NCI-H2029 treated with DMSO at 0.1 percent for 48 hours (cell line): ENCODE measurements at regions not wholly inside any gene's neighbourhood (a gene's known extent, or its start where the extent isn't known, plus 50 kb on each side); places are given as distances from the start of the nearest gene placed in this dataset.
"Not testable (repeated sequence)": the region's sequence is repeated elsewhere in the genome, so short reads cannot be mapped to it uniquely, and the experiment has no call there.

Experiments used
- DNase-seq: peaks from one replicate; lab custom pipeline; 2025; lab: John Stamatoyannopoulos, UW

GRCh38 chr7:45407730-45408408 is 166.3 kb upstream of the ADCY1 start:
- no peak for DNase-seq

- no peak for DNase-seq
These were observed 165.8 kb upstream of the ADCY1 start for GRCh38 chr7:45408409-45408737.

DNA sequence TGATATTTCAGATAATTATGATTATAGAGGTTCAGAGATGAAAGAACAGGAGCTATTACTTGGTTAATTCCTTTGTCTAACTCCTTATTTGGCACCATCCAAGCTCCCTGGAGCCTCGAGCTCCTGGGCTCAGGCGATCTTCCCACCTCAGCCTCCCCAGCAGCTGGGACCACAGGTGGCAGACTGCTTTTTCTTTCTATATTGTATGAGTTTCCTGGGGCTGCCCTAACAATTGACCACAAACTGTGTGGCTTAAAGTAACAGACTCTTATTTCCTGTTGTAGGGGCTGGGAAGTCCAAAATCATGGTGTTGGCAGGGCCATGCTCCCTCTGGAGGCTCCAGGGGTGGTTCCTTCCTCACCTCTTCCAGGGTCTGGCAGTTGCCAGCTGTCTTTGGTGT is 163.3 kb upstream of the ADCY1 start:
- no peak for DNase-seq

DNA sequence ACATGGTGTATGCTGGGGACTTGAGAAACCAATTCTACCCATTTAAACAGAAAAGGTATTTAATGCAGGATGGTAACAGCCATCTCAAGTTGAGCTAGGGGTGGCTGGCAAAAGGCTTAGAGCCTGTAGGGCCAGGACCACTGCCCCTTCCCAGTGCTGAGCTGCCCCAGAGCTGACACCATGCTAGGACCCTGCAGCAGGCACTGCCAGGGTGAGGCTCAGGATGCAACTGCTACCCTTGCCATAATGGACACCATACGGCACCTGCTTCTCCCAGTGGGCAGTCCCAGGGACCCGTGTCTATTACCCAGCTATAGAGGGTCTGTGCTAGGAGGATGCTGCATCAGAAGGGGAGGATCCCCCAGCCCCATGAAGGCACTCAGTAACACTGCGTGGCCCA is 160.7 kb upstream of the ADCY1 start:
- DNase-seq, result no peak

DNA sequence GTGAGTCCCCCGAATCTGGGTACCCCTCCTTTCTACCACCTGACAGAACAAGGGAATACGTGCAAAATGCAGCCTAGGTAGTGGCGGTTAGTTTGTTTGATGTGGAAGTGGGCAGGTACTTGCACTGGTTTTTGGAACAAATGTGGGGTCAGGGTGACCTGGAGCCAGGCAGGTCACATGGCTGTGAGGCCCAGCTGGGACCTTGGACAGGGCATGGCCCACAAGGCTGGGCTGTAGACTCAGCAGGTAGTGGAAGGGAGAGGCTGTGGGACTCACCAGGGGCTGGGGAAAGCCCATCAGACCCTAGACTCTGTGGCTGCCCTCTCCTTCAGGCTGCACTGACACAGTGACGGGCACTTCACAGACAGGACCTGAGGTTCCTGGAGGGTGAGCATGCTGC is 159.9 kb upstream of the ADCY1 start:
- DNase-seq, result no peak

- DNase-seq, result no peak
These were observed 158.9 kb upstream of the ADCY1 start for GRCh38 chr7:45415265-45415664.

DNA sequence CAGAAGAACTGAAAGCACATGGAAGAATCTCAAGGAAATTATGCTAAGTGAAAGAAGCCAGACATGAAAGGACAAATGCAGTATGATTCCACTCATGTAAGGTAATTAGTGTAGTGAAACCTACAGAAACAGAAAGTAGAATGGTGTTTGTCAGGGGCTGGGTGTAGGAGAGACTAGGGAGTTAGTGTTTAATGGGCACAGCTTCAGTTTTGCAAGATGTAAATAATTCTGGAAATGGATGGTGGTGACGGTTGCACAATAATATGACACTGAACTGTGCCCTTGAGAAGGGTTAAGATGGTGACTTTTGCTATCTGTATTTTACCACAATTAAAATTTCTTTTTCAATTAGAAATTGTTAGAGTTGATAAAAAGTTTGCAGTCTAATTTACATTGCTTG is 157.3 kb upstream of the ADCY1 start:
- DNase-seq, result no peak

- DNase-seq, result no peak
These were observed 156.9 kb upstream of the ADCY1 start for GRCh38 chr7:45417268-45417667.

GRCh38 chr7:45417735-45418134 is 156.4 kb upstream of the ADCY1 start:
- no peak for DNase-seq

GRCh38 chr7:45420843-45421495 is 153.2 kb upstream of the ADCY1 start:
- no peak for DNase-seq

DNA sequence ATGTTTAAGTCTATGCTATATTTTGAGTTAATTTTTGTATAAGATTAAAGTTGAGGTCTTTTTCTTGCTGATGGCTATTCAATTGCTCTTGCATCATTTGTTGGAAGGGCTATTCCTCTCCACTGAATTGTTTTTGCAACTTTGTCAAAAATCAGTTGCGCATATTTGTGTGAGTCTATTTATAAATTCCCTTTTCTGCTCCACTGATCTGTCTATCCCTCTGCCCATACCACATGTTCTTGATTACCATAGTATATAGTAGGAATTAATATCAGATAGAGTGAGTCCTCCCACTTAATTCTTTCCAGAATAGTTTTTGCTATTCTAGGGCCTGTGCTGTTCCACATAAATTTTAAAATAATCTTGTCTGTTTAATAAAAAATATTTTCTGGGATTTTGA is 152.4 kb upstream of the ADCY1 start:
- no peak for DNase-seq

DNA sequence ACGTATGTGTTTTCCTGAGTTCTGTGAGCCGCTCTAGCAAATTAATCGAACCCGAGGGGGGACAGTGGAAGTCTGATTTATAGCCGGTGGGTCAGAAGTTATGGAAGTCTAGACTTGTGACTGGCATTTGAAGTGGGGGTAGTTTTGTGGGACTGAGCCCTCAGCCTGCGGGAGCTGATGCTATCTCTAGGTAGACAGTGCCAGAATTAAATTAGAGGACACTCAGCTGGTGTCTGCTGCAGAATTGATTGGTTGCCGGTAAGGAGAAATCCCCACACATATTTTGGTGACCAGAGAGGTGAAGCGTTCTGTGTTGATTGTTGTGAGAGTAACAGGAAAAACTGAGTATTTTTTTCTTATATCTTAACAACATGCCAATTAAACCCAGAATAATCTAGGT is 143.8 kb upstream of the ADCY1 start:
- no peak for DNase-seq

DNA sequence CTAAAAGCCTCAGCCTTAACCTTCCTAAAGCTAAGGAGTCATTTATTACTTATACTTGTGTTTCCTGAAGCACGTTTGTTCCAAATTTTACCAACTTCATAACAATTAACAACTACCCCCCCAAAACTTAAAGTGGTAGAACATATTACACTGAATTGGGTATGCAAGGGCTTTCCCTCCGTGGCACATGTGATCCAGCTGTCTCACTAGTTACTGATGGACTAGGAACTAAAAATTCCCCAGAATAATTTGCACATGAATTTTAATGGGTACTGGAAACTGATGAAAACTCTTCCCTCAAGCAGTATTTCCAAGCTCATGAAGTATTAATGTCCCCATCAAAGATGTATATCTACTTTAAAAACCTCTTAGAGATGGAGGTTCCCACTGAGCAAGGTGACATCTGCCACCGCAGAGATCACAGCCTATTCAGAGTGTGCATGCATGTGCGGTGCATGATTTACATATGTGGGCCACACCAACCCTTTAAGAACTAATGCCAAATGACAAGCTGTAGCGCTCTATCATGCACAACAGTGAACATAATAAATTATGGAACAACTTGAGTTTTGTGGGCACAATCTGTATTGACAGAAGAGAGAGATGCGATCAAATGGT is 139.9 kb upstream of the ADCY1 start:
- DNase-seq, result no peak

- no peak for DNase-seq
These were observed 139.0 kb upstream of the ADCY1 start for GRCh38 chr7:45435131-45435530.

- DNase-seq, result no peak
These were observed 138.3 kb upstream of the ADCY1 start for GRCh38 chr7:45435846-45436245.

DNA sequence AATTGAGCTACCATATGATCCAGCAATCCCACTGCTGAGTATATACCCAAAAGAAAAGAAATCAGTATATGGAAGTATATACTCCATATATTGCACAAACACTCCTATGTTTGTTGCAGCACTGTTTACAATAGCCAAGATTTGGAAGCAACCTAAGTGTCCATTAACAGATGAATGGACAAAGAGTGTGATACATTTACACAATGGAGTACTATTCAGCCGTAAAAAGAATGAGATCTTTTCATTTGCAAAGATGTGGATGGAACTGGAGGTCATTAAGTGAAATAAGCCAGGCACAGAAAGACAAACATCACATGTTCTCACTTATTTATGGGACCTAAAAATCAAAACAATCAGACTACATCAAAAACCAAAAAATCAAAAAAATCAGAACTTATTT is 133.4 kb upstream of the ADCY1 start:
- DNase-seq, result not testable (repeated sequence)

DNA sequence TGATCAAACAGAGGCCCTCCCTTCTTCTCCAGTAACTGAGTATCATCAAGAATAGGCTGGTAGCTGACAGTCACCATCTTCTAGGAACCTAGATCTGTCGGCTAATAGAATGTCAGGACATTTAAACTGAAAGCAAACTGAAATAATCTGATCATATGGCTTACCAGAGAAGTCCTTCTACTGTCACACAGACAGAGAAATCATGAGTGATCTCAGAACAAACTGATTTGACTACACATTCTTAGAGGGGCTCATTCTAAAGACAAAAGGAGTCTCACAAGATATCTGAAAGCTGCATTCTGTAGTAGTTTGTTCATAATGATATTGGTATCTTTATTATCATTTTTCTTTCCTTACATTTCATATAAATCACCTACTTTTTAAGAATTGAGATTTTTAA is 130.9 kb upstream of the ADCY1 start:
- DNase-seq, result no peak

GRCh38 chr7:45446195-45446944 is 127.8 kb upstream of the ADCY1 start:
- no peak for DNase-seq

DNA sequence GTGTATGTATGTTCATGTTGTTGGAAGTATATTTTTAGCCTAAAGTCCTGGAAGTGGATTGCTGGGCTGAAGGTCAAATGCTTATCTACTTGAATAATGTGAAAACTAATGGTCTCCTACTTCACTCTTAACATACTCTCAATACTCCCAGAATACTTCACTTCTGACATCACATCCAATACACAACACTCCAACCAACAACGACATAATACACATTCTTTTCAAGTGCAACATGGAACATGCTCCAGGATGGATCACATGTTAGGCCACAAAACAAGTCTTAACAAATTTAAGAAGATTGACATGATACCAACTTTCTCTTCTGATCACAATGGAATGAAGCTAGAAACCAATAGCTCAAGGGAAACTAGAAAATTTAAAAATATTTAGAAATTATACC is 126.9 kb upstream of the ADCY1 start:
- DNase-seq, result no peak

DNA sequence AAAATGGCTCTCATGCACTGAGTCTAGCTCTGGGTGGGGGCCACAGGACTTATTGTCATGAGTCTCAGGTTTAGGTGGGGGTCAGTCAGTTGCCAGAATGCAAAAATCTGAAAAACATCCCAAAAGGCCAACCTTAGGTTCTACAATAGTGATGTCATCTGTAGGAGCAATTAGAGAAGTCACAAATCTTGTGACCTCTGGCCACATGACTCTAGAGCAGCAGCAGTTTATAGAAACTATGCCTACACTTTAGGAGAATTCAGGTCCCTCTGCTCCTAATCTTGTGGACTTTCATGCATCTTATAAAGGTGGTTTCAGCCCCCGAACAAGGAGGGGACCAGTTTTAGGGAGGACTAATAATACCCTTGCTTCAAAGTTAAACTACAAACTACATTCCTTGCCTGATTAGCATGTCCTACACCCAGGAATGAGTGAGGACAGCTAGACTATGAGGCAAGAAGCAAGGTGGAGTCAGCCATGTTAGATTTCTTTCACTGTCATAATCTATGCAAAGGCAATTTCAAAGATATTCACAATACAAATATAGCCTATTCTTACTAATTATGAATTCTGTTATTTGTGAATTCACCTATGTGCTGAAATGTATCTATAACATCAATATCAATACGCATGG is 123.5 kb upstream of the ADCY1 start:
- no peak for DNase-seq

- DNase-seq, result no peak
These were observed 122.7 kb upstream of the ADCY1 start for GRCh38 chr7:45451342-45452035.

DNA sequence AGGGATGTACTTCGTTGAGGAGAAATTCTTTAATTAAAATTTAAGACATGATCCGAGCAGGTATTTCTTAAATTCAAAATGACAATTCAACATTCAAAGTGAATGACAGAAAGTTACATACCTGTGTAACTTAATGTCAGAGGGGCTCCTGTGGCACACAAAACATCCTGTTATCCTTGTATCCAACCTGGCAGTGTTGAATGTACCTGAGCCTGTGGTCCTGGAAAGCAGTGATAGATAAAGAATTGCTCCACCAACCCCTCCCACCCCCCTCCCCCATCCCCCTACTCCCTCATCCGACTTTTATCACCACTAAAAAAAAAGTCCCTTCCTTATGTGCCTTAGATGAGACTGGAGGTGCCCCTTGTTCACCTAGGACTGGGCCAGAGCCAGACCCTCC is 119.4 kb upstream of the ADCY1 start:
- DNase-seq, result no peak
